ENCODE measurements at regions not wholly inside any gene's neighbourhood (a gene's known extent, or its start where the extent isn't known, plus 50 kb on each side); places are given as distances from the start of the nearest gene placed in this dataset.

GRCh38 chr13:78841358-78841963 is 182.5 kb upstream of the OBI1 start:
- H3K4me2 ChIP-seq (ENCODE audit: low read length), result no peak overlapping the region
- no peaks in the 10 kb centered on the region for H3K27me3 ChIP-seq (ENCODE audit: low read depth, low read length)
- no peak overlapping the region for H2AFZ ChIP-seq (ENCODE audit: low read depth, low read length)
- no peaks in the 10 kb centered on the region for H3K36me3 ChIP-seq (replicated peaks; ENCODE audit: low read depth, low read length)
- no peak overlapping the region for H3K4me3 ChIP-seq (ENCODE audit: low read length)
- no peaks in the 10 kb centered on the region for H3K79me2 ChIP-seq (ENCODE audit: low read length)
- H4K20me1 ChIP-seq (ENCODE audit: insufficient read depth, low read length), result no peaks in the 10 kb centered on the region
- H3K27ac ChIP-seq (ENCODE audit: low read length), result no peak overlapping the region
- H3K9ac ChIP-seq (ENCODE audit: low read length), result no peak overlapping the region
- H3K4me1 ChIP-seq (ENCODE audit: low read length), result peaks cover 12% of the 10 kb centered on the region
- H3K9me3 ChIP-seq (ENCODE audit: insufficient read depth, low read length), result no peaks in the 10 kb centered on the region
- TF ChIP-seq, protein P1, sequence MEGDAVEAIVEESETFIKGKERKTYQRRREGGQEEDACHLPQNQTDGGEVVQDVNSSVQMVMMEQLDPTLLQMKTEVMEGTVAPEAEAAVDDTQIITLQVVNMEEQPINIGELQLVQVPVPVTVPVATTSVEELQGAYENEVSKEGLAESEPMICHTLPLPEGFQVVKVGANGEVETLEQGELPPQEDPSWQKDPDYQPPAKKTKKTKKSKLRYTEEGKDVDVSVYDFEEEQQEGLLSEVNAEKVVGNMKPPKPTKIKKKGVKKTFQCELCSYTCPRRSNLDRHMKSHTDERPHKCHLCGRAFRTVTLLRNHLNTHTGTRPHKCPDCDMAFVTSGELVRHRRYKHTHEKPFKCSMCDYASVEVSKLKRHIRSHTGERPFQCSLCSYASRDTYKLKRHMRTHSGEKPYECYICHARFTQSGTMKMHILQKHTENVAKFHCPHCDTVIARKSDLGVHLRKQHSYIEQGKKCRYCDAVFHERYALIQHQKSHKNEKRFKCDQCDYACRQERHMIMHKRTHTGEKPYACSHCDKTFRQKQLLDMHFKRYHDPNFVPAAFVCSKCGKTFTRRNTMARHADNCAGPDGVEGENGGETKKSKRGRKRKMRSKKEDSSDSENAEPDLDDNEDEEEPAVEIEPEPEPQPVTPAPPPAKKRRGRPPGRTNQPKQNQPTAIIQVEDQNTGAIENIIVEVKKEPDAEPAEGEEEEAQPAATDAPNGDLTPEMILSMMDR (IDR thresholded peaks at IDR 0.05; ENCODE audit: low read depth, low read length), result no peak
- TF ChIP-seq EZH2phosphoT487 (IDR thresholded peaks at IDR 0.05; ENCODE audit: low read depth), result no peak

DNA sequence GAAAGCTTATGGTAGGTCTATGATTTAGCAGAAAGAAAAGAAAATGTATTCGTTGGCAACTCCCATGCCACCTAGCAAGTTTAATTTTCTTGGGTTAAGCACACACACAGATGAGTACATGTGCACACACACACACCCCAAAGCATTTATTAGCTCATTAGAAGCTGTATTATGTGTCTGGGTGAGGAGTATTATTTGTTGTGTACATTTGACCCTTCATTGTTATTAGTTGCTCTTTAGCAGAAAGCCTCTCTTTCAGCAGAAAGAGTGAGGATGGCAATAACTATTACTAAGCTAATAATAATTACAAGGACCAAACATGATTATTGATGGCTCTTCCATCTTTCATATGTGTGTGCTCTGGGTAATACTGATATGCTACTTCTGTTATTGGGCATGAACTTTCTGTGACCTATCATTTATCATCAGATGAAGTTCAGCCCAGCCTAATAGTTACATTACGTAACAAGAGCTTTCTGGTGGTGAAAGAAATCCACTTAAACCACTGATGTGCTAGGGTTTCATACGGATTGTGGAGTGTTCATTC is 177.4 kb upstream of the OBI1 start:
- Histone ChIP-seq H3K4me1 (ENCODE audit: low read length) (no peaks in the 10 kb centered on the region), H3K4me3 (ENCODE audit: low read length) (no peak overlapping the region), H3K4me2 (ENCODE audit: low read length) (no peak overlapping the region), H3K9ac (ENCODE audit: low read length) (no peak overlapping the region), H3K27me3 (ENCODE audit: low read depth, low read length) (no peaks in the 10 kb centered on the region), H3K79me2 (ENCODE audit: low read length) (no peaks in the 10 kb centered on the region), H4K20me1 (ENCODE audit: insufficient read depth, low read length) (no peaks in the 10 kb centered on the region), H3K36me3 (replicated peaks; ENCODE audit: low read depth, low read length) (no peaks in the 10 kb centered on the region), H2AFZ (ENCODE audit: low read depth, low read length) (no peak overlapping the region), H3K27ac (ENCODE audit: low read length) (no peak overlapping the region), H3K9me3 (ENCODE audit: insufficient read depth, low read length) (no peaks in the 10 kb centered on the region)
- TF ChIP-seq, protein P1 (IDR thresholded peaks at IDR 0.05; ENCODE audit: low read depth, low read length), result no peak
- no peak for TF ChIP-seq EZH2phosphoT487 (IDR thresholded peaks at IDR 0.05; ENCODE audit: low read depth)

DNA sequence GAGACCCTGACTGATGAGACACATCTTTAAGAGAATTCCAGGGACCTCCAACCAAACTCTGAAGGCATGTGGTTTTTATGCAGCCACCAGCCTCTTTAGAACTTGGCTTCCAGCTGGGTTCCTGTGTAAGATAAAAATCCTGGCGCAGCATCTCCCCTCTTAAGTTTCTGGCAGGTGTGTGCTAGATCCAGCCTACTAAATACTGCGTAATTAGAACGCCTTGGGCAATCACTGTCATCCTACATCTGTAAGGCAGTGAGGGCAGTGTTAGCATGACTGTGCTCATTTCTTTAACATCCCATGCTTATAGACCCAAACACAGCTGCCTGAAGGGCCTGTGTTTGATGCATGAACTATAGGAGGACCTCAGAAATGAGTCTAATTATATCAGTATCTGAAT is 173.5 kb upstream of the OBI1 start:
- Histone ChIP-seq H3K4me1 (ENCODE audit: low read length) (no peaks in the 10 kb centered on the region), H3K9ac (ENCODE audit: low read length) (no peak overlapping the region), H3K4me3 (ENCODE audit: low read length) (no peak overlapping the region), H4K20me1 (ENCODE audit: insufficient read depth, low read length) (no peaks in the 10 kb centered on the region), H3K36me3 (replicated peaks; ENCODE audit: low read depth, low read length) (no peaks in the 10 kb centered on the region), H3K27ac (ENCODE audit: low read length) (no peak overlapping the region), H3K9me3 (ENCODE audit: insufficient read depth, low read length) (no peaks in the 10 kb centered on the region), H2AFZ (ENCODE audit: low read depth, low read length) (no peak overlapping the region), H3K79me2 (ENCODE audit: low read length) (no peaks in the 10 kb centered on the region), H3K4me2 (ENCODE audit: low read length) (no peak overlapping the region), H3K27me3 (ENCODE audit: low read depth, low read length) (no peaks in the 10 kb centered on the region)
- TF ChIP-seq, protein P1 (IDR thresholded peaks at IDR 0.05; ENCODE audit: low read depth, low read length), result no peak
- TF ChIP-seq EZH2phosphoT487 (IDR thresholded peaks at IDR 0.05; ENCODE audit: low read depth), result no peak

DNA sequence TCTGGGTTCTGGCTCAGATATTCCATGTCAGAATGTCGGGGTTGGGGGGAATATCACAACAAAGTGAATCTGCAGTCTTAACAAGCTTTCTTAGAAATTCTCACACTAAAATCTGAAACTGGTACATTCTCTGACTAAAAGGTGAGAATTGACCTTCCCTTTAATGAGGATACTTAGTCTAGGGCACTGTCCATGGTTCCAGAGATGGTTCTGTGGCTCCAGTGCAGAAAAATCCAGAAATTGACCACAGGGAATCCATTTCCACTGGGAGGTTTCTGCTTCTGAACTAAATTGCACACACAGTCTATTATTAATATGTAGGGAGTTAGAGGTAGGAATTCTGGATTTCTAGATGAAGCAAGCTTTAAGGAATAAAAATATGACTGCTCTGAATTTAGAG is 171.6 kb upstream of the OBI1 start:
- Histone ChIP-seq H3K27me3 (ENCODE audit: low read depth, low read length) (no peaks in the 10 kb centered on the region), H3K79me2 (ENCODE audit: low read length) (no peaks in the 10 kb centered on the region), H3K4me3 (ENCODE audit: low read length) (no peak overlapping the region), H4K20me1 (ENCODE audit: insufficient read depth, low read length) (no peaks in the 10 kb centered on the region), H2AFZ (ENCODE audit: low read depth, low read length) (no peak overlapping the region), H3K36me3 (replicated peaks; ENCODE audit: low read depth, low read length) (no peaks in the 10 kb centered on the region), H3K27ac (ENCODE audit: low read length) (no peak overlapping the region), H3K4me1 (ENCODE audit: low read length) (no peaks in the 10 kb centered on the region), H3K9me3 (ENCODE audit: insufficient read depth, low read length) (no peaks in the 10 kb centered on the region), H3K9ac (ENCODE audit: low read length) (no peak overlapping the region), H3K4me2 (ENCODE audit: low read length) (no peak overlapping the region)
- no peak for TF ChIP-seq EZH2phosphoT487 (IDR thresholded peaks at IDR 0.05; ENCODE audit: low read depth)
- TF ChIP-seq, protein P1 (IDR thresholded peaks at IDR 0.05; ENCODE audit: low read depth, low read length), result no peak

All from OCI-LY3 (cell line).